Small intestine (tissue), 7 donors: ENCODE measurements at regions not wholly inside any gene's neighbourhood (a gene's known extent, or its start where the extent isn't known, plus 50 kb on each side); places are given as distances from the start of the nearest gene placed in this dataset.
A peak's percentile ranks its signal among the peaks of the same experiment; 100 is the strongest.

Experiments used
- DNase-seq, 2 donors: peaks; one replicate each; pipeline versions ENCODE4 v3.0.0 to v3.0.0-alpha.2; 2013
- FAIRE-seq: peaks from 2 replicates; lab custom pipeline; 2012; peaks lifted over from hg19 to GRCh38; lab: Jason Lieb, UNC
- H3K27ac ChIP-seq, 3 donors: one replicate each; pipeline ENCODE4 v1.5.1; 2013; ENCODE audit warnings: low read length in 2 of 3, mild to moderate bottlenecking in 2 of 3, control low read depth in 1 of 3, inconsistent platforms in 1 of 3, low read depth in 1 of 3, moderate library complexity in 1 of 3
- H3K27me3 ChIP-seq, 3 donors: one replicate each; pipeline ENCODE4 v1.6.1; 2013; ENCODE audit warnings: low read length in 3 of 3, inconsistent platforms in 1 of 3; ENCODE audit not compliant: control insufficient read depth in 3 of 3, insufficient read depth in 3 of 3
- H3K36me3 ChIP-seq, 3 donors: one replicate each; pipeline ENCODE4 v1.6.1; 2013; ENCODE audit warnings: low read length in 3 of 3, inconsistent platforms in 1 of 3, low read depth in 1 of 3, mild to moderate bottlenecking in 1 of 3, moderate library complexity in 1 of 3; ENCODE audit not compliant: control insufficient read depth in 3 of 3, insufficient read depth in 2 of 3
- H3K4me1 ChIP-seq, 3 donors: one replicate each; pipeline ENCODE4 v1.6.1; 2013; ENCODE audit warnings: low read length in 2 of 3, inconsistent platforms in 1 of 3, low read depth in 1 of 3, mild to moderate bottlenecking in 1 of 3, moderate library complexity in 1 of 3; ENCODE audit not compliant: control insufficient read depth in 3 of 3, insufficient read depth in 2 of 3
- H3K4me3 ChIP-seq, 3 donors: one replicate each; pipeline ENCODE4 v1.5.1; 2013; ENCODE audit warnings: low read length in 3 of 3, control low read depth in 1 of 3, inconsistent platforms in 1 of 3, low read depth in 1 of 3, mild to moderate bottlenecking in 1 of 3, moderate library complexity in 1 of 3
- H3K9me3 ChIP-seq, 2 donors: one replicate each; pipeline ENCODE4 v1.6.1; 2013; ENCODE audit warnings: low read depth in 1 of 2, low read length in 1 of 2; ENCODE audit not compliant: control insufficient read depth in 2 of 2, insufficient read depth in 1 of 2
- WGBS, 3 donors: extraction: QIAGEN DNeasy Blood & Tissue Kit; methylation state at CpG; one replicate each; pipeline ENCODE4 v1.1.7; 2013; 5-methylcytosine and 5-hydroxymethylcytosine counted together
- donor health status: healthy with polysubstance abuse.
- donor health status: control.
- donor health status: control.
- donor health status: Bipolar disorder and iron deficiency.
- donor health status: healthy.

- DNase-seq (no peak), FAIRE-seq (no peak)
- Histone ChIP-seq H3K4me3 (no peak overlapping the region), H3K4me1 (peaks cover 0 to 5% (median 0%) of the 10 kb centered on the region in 3 donors), H3K36me3 (no peaks in the 10 kb centered on the region), H3K9me3 (no peaks in the 10 kb centered on the region), H3K27me3 (peaks cover 0 to 2% (median 0%) of the 10 kb centered on the region in 3 donors), H3K27ac (no peak overlapping the region)
- WGBS, 3 donors: 63 to 80% (median 71%) methylated on average over 3 of the region's 3 CpGs
Observed at GRCh38 chr2:5911718-5912117, 219.5 kb downstream of the SOX11 start.

- FAIRE-seq (no peak), DNase-seq (no peak)
- Histone ChIP-seq H3K27me3 (peaks cover 0 to 2% (median 0%) of the 10 kb centered on the region in 3 donors), H3K4me3 (no peak overlapping the region), H3K4me1 (peaks cover 0 to 5% (median 0%) of the 10 kb centered on the region in 3 donors), H3K9me3 (peaks cover 0 to 7% of the 10 kb centered on the region in 2 donors), H3K27ac (no peak overlapping the region), H3K36me3 (no peaks in the 10 kb centered on the region)
- WGBS, 3 donors: 77 to 87% (median 77%) methylated on average over 9 of the region's 9 CpGs
Observed at GRCh38 chr2:5913711-5914395, 221.7 kb downstream of the SOX11 start.

- 56 to 78% (median 68%) methylated on average over 7 of the region's 7 CpGs for WGBS, 3 donors
- H3K36me3 ChIP-seq: no peaks in the 10 kb centered on the region
- no peak overlapping the region for H3K4me3 ChIP-seq
- H3K9me3 ChIP-seq: peaks cover 0 to 7% of the 10 kb centered on the region in 2 donors
- H3K27me3 ChIP-seq: peaks cover 0 to 2% (median 0%) of the 10 kb centered on the region in 3 donors
- peaks cover 0 to 5% (median 0%) of the 10 kb centered on the region in 3 donors for H3K4me1 ChIP-seq
- peak in 1 of 2 donors; percentile 36 for DNase-seq
- H3K27ac ChIP-seq: no peak overlapping the region
- no peak for FAIRE-seq
Observed at GRCh38 chr2:5914811-5915611, 222.8 kb downstream of the SOX11 start.

GRCh38 chr2:5915881-5916310 is 223.7 kb downstream of the SOX11 start:
- 58 to 66% (median 62%) methylated on average over 4 of the region's 4 CpGs for WGBS, 3 donors
- FAIRE-seq: no peak
- Histone ChIP-seq H3K9me3 (peaks cover 0 to 7% of the 10 kb centered on the region in 2 donors), H3K36me3 (no peaks in the 10 kb centered on the region), H3K27ac (no peak overlapping the region), H3K4me1 (peaks cover 0 to 5% (median 0%) of the 10 kb centered on the region in 3 donors), H3K27me3 (peaks cover 0 to 2% (median 0%) of the 10 kb centered on the region in 3 donors), H3K4me3 (no peak overlapping the region)
- peak; percentile 6 to 44 for DNase-seq

- no peak for FAIRE-seq
- no peaks in the 10 kb centered on the region for H3K36me3 ChIP-seq
- 33 to 62% (median 51%) methylated on average over 8 of the region's 8 CpGs for WGBS, 3 donors
- no peaks in the 10 kb centered on the region for H3K27me3 ChIP-seq
- peak; percentile 49 to 72 for DNase-seq
- no peaks in the 10 kb centered on the region for H3K4me1 ChIP-seq
- H3K27ac ChIP-seq: no peak overlapping the region
- peaks cover 0 to 7% of the 10 kb centered on the region in 2 donors for H3K9me3 ChIP-seq
- H3K4me3 ChIP-seq: no peak overlapping the region
Observed at GRCh38 chr2:5921081-5921642, 229.0 kb downstream of the SOX11 start.

GRCh38 chr2:5923957-5924945 is 232.1 kb downstream of the SOX11 start:
- WGBS, 3 donors: 84 to 90% (median 86%) methylated on average over 12 of the region's 12 CpGs

GRCh38 chr2:5925604-5926003 is 233.4 kb downstream of the SOX11 start:
- WGBS, 3 donors: 76 to 86% (median 77%) methylated on average over 4 of the region's 4 CpGs

More at GRCh38 chr2:5923957-5924945, 232.1 kb downstream of the SOX11 start:
- H3K4me3 ChIP-seq: no peak overlapping the region
- no peaks in the 10 kb centered on the region for H3K9me3 ChIP-seq
- H3K4me1 ChIP-seq: no peaks in the 10 kb centered on the region
- H3K36me3 ChIP-seq: no peaks in the 10 kb centered on the region
- H3K27ac ChIP-seq: no peak overlapping the region
- FAIRE-seq: no peak
- no peak for DNase-seq
- H3K27me3 ChIP-seq: peaks cover 0 to 3% (median 0%) of the 10 kb centered on the region in 3 donors

More at GRCh38 chr2:5925604-5926003, 233.4 kb downstream of the SOX11 start:
- H3K27ac ChIP-seq: no peak overlapping the region
- FAIRE-seq (no peak), DNase-seq (no peak)
- no peaks in the 10 kb centered on the region for H3K36me3 ChIP-seq
- H3K9me3 ChIP-seq: peaks cover 0 to 2% of the 10 kb centered on the region in 2 donors
- H3K4me1 ChIP-seq: no peaks in the 10 kb centered on the region
- no peak overlapping the region for H3K4me3 ChIP-seq
- H3K27me3 ChIP-seq: peaks cover 0 to 3% (median 0%) of the 10 kb centered on the region in 3 donors
